ENCODE measurements at regions not wholly inside any gene's neighbourhood (a gene's known extent, or its start where the extent isn't known, plus 50 kb on each side); places are given as distances from the start of the nearest gene placed in this dataset.

GRCh38 chr22:34038801-34039555 is 118.7 kb upstream of the LARGE1 start:
- TF ChIP-seq, protein P1, sequence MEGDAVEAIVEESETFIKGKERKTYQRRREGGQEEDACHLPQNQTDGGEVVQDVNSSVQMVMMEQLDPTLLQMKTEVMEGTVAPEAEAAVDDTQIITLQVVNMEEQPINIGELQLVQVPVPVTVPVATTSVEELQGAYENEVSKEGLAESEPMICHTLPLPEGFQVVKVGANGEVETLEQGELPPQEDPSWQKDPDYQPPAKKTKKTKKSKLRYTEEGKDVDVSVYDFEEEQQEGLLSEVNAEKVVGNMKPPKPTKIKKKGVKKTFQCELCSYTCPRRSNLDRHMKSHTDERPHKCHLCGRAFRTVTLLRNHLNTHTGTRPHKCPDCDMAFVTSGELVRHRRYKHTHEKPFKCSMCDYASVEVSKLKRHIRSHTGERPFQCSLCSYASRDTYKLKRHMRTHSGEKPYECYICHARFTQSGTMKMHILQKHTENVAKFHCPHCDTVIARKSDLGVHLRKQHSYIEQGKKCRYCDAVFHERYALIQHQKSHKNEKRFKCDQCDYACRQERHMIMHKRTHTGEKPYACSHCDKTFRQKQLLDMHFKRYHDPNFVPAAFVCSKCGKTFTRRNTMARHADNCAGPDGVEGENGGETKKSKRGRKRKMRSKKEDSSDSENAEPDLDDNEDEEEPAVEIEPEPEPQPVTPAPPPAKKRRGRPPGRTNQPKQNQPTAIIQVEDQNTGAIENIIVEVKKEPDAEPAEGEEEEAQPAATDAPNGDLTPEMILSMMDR (conservative IDR thresholded peaks at IDR 0.05 in 1 of 2, IDR thresholded peaks at IDR 0.05 in 1 of 2; ENCODE audit: low read depth in 1 of 2, low read length in 2 of 2): no peak
- TF ChIP-seq EZH2 (IDR thresholded peaks at IDR 0.05; ENCODE audit: low read length, missing control alignments): no peak
